PC-9 (cell line): ENCODE measurements at regions not wholly inside any gene's neighbourhood (a gene's known extent, or its start where the extent isn't known, plus 50 kb on each side); places are given as distances from the start of the nearest gene placed in this dataset.

ENCODE experiments used
- BruUV-seq: library from RNA; stranded (reverse); fragments of 400-500 nt; replicated peaks from 2 replicates; lab custom pipeline; 2021; lab: Mats Ljungman, UMichigan
- CTCF ChIA-PET: fragments of 300-600 bp; sonication (Branson Sonifier 250); formaldehyde crosslinking; loops from one replicate; lab custom pipeline; 2022; ENCODE audit warnings: antibody characterized with exemption; lab: Charles Lee
- POLR2A ChIA-PET: fragments of 300-600 bp; sonication (Branson Sonifier 250); formaldehyde crosslinking; loops from one replicate; lab custom pipeline; 2022; ENCODE audit warnings: antibody characterized with exemption; ENCODE audit not compliant: unreplicated experiment; lab: Charles Lee
- DNase-seq, 2 experiments: peaks; one replicate each; pipeline versions ENCODE4 v3.0.0 to v3.0.0-alpha.2; 2015 to 2022; ENCODE audit warnings: mixed read lengths in 1 of 2
- H2AFZ ChIP-seq: fragments of 200-600 bp; sonication (generic); 2 replicates; pipeline ENCODE4 v1.8.1; 2017; ENCODE audit warnings: antibody characterized with exemption
- H3F3A ChIP-seq: fragments of 200-600 bp; sonication (generic); 2 replicates; pipeline ENCODE4 v1.8.1; 2017; ENCODE audit warnings: antibody characterized with exemption, mild to moderate bottlenecking, low read depth; ENCODE audit not compliant: insufficient read depth
- H3K27ac ChIP-seq: fragments of 200-600 bp; sonication (generic); 2 replicates; pipeline ENCODE4 v1.6.1; 2016; ENCODE audit warnings: mixed run types
- H3K27me3 ChIP-seq: fragments of 200-600 bp; sonication (generic); 2 replicates; pipeline ENCODE4 v1.6.1; 2016; ENCODE audit warnings: low read depth, mixed run types; ENCODE audit not compliant: insufficient read depth
- H3K36me3 ChIP-seq: fragments of 200-600 bp; sonication (generic); 2 replicates; pipeline ENCODE4 v1.6.1; 2016; ENCODE audit warnings: low read depth, mixed run types
- H3K4me1 ChIP-seq: fragments of 200-600 bp; sonication (generic); replicated peaks from 2 replicates; pipeline ENCODE4 v1.6.1; 2016; ENCODE audit warnings: mixed run types; ENCODE audit not compliant: insufficient read depth
- H3K4me2 ChIP-seq: fragments of 200-600 bp; sonication (generic); 2 replicates; pipeline ENCODE4 v1.6.1; 2017; ENCODE audit warnings: mixed run types
- H3K4me3 ChIP-seq: fragments of 200-600 bp; sonication (generic); 2 replicates; pipeline ENCODE4 v1.6.1; 2016; ENCODE audit warnings: mixed run types
- H3K79me2 ChIP-seq: fragments of 200-600 bp; sonication (generic); 2 replicates; pipeline ENCODE4 v1.6.1; 2017; ENCODE audit warnings: low read depth, mixed run types
- H3K9me2 ChIP-seq: fragments of 200-600 bp; sonication (generic); 2 replicates; pipeline ENCODE4 v1.8.1; 2017; ENCODE audit warnings: mild to moderate bottlenecking; ENCODE audit not compliant: insufficient read depth
- H3K9me3 ChIP-seq: fragments of 200-600 bp; sonication (generic); 2 replicates; pipeline ENCODE4 v1.8.1; 2016; ENCODE audit warnings: low read depth; ENCODE audit not compliant: insufficient read depth
- H4K20me1 ChIP-seq: fragments of 200-600 bp; sonication (generic); 2 replicates; pipeline ENCODE4 v1.8.1; 2017; ENCODE audit not compliant: insufficient read depth
- EZH2 ChIP-seq: fragments of 200-600 bp; sonication (generic); IDR thresholded peaks from 2 replicates; pipeline ENCODE4 v1.8.0; 2017; ENCODE audit warnings: antibody characterized with exemption, low read depth
- intact Hi-C: fragments of 100-400 bp; cut with micrococcal nuclease; formaldehyde crosslinking; loops from one replicate; pipeline ENCODE4 v1.10.0; 2022; ENCODE audit not compliant: unreplicated experiment
- TF ChIP-seq, protein P1 (sequence below): fragments of 200-600 bp; sonication (generic); conservative IDR thresholded peaks from 2 replicates; pipeline ENCODE4 v1.6.1; 2017; ENCODE audit warnings: mixed run types, antibody characterized with exemption, mild to moderate bottlenecking, moderate library complexity

DNA sequence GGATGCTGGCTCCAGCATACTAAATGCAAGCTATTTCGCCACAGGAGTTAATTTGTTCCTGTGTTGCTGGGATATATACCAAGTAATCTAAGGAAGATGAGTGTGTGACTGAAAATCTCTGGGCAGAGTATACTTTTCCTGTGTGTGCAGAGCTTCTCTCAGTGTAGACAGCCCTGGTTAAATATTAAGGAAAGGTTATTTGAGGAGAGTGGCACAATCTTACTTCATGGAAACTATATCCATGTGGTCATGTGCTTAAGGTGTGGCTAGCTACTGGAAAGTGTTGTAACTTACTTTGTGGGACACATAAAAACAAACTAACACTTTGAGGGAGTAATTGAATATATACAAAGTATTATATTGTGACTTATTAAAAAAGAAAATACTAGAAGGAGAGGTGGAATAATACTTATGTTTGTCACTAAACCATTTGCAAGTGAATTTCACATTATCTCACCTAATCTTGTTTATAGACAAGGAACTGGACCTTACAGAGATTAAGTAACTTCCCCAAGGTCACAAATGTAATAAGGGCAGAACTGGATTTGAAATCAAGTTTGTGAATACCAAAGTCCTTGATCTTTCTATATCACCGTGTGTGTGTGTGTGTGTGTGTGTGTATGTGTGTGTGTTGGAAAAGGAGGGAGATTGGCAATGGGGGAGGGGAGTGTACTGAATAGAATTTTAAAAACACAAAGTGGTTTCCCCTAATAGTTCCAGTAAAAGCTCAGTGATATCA is 408.2 kb upstream of the NR3C2 start:
- no peaks in the 10 kb centered on the region for H3K9me2 ChIP-seq
- DNase-seq: no peak
- no peak overlapping the region for H3K4me2 ChIP-seq
- no peaks in the 10 kb centered on the region for H3F3A ChIP-seq
- intact Hi-C loops: no loop called here
- H3K36me3 ChIP-seq: no peaks in the 10 kb centered on the region
- POLR2A ChIA-PET: no interaction called here
- no peak overlapping the region for H2AFZ ChIP-seq
- no peaks in the 10 kb centered on the region for H3K9me3 ChIP-seq
- TF ChIP-seq EZH2: no peak
- TF ChIP-seq, protein P1, sequence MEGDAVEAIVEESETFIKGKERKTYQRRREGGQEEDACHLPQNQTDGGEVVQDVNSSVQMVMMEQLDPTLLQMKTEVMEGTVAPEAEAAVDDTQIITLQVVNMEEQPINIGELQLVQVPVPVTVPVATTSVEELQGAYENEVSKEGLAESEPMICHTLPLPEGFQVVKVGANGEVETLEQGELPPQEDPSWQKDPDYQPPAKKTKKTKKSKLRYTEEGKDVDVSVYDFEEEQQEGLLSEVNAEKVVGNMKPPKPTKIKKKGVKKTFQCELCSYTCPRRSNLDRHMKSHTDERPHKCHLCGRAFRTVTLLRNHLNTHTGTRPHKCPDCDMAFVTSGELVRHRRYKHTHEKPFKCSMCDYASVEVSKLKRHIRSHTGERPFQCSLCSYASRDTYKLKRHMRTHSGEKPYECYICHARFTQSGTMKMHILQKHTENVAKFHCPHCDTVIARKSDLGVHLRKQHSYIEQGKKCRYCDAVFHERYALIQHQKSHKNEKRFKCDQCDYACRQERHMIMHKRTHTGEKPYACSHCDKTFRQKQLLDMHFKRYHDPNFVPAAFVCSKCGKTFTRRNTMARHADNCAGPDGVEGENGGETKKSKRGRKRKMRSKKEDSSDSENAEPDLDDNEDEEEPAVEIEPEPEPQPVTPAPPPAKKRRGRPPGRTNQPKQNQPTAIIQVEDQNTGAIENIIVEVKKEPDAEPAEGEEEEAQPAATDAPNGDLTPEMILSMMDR: no peak
- H4K20me1 ChIP-seq: no peaks in the 10 kb centered on the region
- CTCF ChIA-PET: no interaction called here
- H3K4me1 ChIP-seq: no peaks in the 10 kb centered on the region
- no TSS peak for BruUV-seq
- no peaks in the 10 kb centered on the region for H3K79me2 ChIP-seq
- H3K27ac ChIP-seq: no peak overlapping the region
- no peak overlapping the region for H3K4me3 ChIP-seq
- H3K27me3 ChIP-seq: no peaks in the 10 kb centered on the region

DNA sequence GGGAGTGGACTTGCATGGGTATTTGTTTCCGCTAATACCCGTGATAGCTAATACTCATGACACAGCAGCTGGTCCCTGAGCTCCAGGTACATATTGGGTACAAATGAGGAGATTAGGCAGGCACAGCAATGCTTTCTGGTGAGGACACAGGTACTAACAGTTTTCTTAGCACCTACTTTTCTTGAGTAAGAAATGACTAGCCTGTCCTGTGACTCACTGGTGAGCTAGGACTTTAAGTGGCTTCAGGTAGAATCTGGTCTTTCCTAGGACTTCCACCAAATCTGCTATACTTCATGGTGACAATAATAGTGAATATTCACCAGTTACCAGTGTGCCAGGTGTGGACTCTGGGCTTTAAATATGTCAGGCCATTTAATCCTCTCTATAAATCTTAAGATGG is 407.4 kb upstream of the NR3C2 start:
- Histone ChIP-seq H3F3A (no peaks in the 10 kb centered on the region), H3K79me2 (no peaks in the 10 kb centered on the region), H3K27me3 (no peaks in the 10 kb centered on the region), H3K4me2 (no peak overlapping the region), H2AFZ (no peak overlapping the region), H3K4me3 (no peak overlapping the region), H3K27ac (no peak overlapping the region), H3K4me1 (no peaks in the 10 kb centered on the region), H3K9me3 (no peaks in the 10 kb centered on the region), H3K9me2 (no peaks in the 10 kb centered on the region), H4K20me1 (no peaks in the 10 kb centered on the region), H3K36me3 (no peaks in the 10 kb centered on the region)
- TF ChIP-seq, protein P1: no peak
- no peak for TF ChIP-seq EZH2
- CTCF ChIA-PET: no interaction called here
- POLR2A ChIA-PET: no interaction called here
- no peak for DNase-seq
- BruUV-seq: no TSS peak
- intact Hi-C loops: no loop called here

DNA sequence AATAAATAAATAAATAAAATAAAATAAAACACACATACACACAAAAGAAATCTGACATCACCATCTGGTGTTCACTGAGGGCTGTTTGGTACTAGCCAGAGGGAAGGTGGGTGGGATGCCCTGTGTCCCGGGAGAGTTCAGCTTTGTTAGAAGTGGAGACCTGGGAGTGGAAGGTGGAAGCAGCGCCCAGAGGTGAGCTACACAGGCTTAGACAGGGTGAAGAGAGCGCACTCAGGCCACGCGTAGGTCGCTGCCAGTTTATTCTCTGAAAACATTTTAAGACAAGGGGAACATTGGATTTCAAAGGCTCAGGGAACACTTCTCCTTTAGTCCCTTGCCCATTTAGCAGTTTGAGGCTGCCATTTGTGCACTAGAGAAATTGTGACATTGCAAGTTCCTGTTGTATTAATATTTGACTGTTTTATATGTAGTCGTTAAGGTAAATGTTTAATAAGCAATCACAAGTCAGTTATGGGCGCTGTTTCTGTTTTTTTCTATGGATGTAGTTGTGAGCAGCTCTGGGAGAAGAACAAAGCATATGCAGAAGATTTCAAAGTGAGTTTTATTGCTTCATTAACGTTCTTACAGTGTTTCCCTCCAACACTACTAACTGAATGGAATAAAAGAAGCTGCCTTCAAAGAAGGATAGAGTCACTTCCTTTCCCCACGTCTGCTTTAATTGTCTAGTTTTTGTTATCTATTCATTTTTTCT is 405.5 kb upstream of the NR3C2 start:
- POLR2A ChIA-PET: no interaction called here
- CTCF ChIA-PET: no interaction called here
- DNase-seq: no peak

More for the DNA sequence above, 405.5 kb upstream of the NR3C2 start:
- H4K20me1 ChIP-seq: no peaks in the 10 kb centered on the region
- H3K4me1 ChIP-seq: no peaks in the 10 kb centered on the region
- no peaks in the 10 kb centered on the region for H3K36me3 ChIP-seq
- H3K79me2 ChIP-seq: no peaks in the 10 kb centered on the region
- no peaks in the 10 kb centered on the region for H3K9me3 ChIP-seq
- H3K9me2 ChIP-seq: no peaks in the 10 kb centered on the region
- TF ChIP-seq, protein P1: no peak
- no peak for TF ChIP-seq EZH2
- H3K27me3 ChIP-seq: no peaks in the 10 kb centered on the region
- intact Hi-C loops: no loop called here
- no peak overlapping the region for H2AFZ ChIP-seq
- H3K4me3 ChIP-seq: no peak overlapping the region
- H3F3A ChIP-seq: no peaks in the 10 kb centered on the region
- no peak overlapping the region for H3K27ac ChIP-seq
- H3K4me2 ChIP-seq: no peak overlapping the region
- BruUV-seq: no TSS peak
